Osteoblast (primary cell): ENCODE measurements at regions not wholly inside any gene's neighbourhood (a gene's known extent, or its start where the extent isn't known, plus 50 kb on each side); places are given as distances from the start of the nearest gene placed in this dataset.

Source experiments
- DNase-seq: peaks from one replicate; pipeline ENCODE4 v3.0.0; 2011; ENCODE audit warnings: low spot score, mixed read lengths; ENCODE audit not compliant: insufficient read length; ENCODE audit errors: missing footprints
- H2AFZ ChIP-seq: 2 replicates; pipeline ENCODE4 v1.6.0; 2011; ENCODE audit warnings: mild to moderate bottlenecking, low read length
- H3K27ac ChIP-seq: 2 replicates; pipeline ENCODE4 v1.5.1; 2011; ENCODE audit warnings: mild to moderate bottlenecking, low read depth, low read length, moderate library complexity
- H3K27me3 ChIP-seq: 2 replicates; pipeline ENCODE4 v1.6.0; 2012; ENCODE audit warnings: mild to moderate bottlenecking, control low read depth, inconsistent platforms, low read length, moderate library complexity; ENCODE audit not compliant: insufficient read depth
- H3K36me3 ChIP-seq: 2 replicates; pipeline ENCODE4 v1.5.1; 2011; ENCODE audit warnings: mild to moderate bottlenecking, low read length, control low read depth, moderate library complexity; ENCODE audit not compliant: insufficient read depth
- H3K4me1 ChIP-seq: 2 replicates; pipeline ENCODE4 v1.5.1; 2011; ENCODE audit warnings: mild to moderate bottlenecking, low read length, control low read depth, moderate library complexity; ENCODE audit not compliant: insufficient read depth
- H3K4me2 ChIP-seq: 2 replicates; pipeline ENCODE4 v1.6.0; 2011; ENCODE audit warnings: mild to moderate bottlenecking, low read length; ENCODE audit not compliant: insufficient read depth
- H3K4me3 ChIP-seq: fragments of 200-600 bp; sonication (generic); 3 replicates; pipeline ENCODE4 v1.5.1; 2012; ENCODE audit warnings: mild to moderate bottlenecking, low read length, inconsistent platforms; ENCODE audit not compliant: insufficient read depth
- H3K79me2 ChIP-seq: 2 replicates; pipeline ENCODE4 v1.6.0; 2012; ENCODE audit warnings: mild to moderate bottlenecking, low read length, control low read depth, inconsistent platforms; ENCODE audit not compliant: insufficient read depth
- H3K9me3 ChIP-seq: 2 replicates; pipeline ENCODE4 v1.5.1; 2011; ENCODE audit warnings: low read depth, low read length, control low read depth
- H4K20me1 ChIP-seq: 2 replicates; pipeline ENCODE4 v1.6.0; 2012; ENCODE audit warnings: mild to moderate bottlenecking, low read length, control low read depth; ENCODE audit not compliant: insufficient read depth
- CTCF ChIP-seq: IDR thresholded peaks from 2 replicates; pipeline ENCODE4 v1.5.1; 2011; ENCODE audit warnings: mild to moderate bottlenecking, low read depth, low read length, moderate library complexity; ENCODE audit errors: extremely low read depth

DNA sequence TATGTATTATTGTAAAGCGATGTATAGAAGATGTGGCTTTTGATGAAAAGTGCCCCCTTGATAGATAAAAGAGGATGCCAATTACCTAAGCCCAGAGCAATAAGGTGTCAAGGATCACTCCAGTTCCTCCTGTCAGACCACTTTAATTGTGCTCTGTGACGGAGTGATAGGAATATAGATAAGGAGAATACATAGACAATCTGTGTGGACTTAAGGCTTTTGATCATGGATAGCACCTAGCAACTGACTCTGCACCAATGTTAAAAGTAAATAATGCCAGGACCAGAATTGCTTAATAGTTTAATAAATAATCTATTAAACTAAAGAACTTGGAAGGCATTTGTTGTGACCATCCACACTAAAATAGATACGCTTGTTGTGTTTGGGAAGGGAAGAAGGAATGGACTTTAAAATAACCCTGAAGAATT, 390.7 kb upstream of the ARGLU1 start:
- no peak for DNase-seq
- H3K79me2 ChIP-seq = no peaks in the 10 kb centered on the region
- H3K27me3 ChIP-seq = no peaks in the 10 kb centered on the region
- no peak overlapping the region for H2AFZ ChIP-seq
- TF ChIP-seq CTCF = no peak
- H3K4me2 ChIP-seq = no peak overlapping the region
- H3K4me1 ChIP-seq = no peaks in the 10 kb centered on the region
- no peaks in the 10 kb centered on the region for H4K20me1 ChIP-seq
- H3K4me3 ChIP-seq = no peak overlapping the region
- H3K9me3 ChIP-seq = peaks cover 6% of the 10 kb centered on the region
- no peak overlapping the region for H3K27ac ChIP-seq
- no peaks in the 10 kb centered on the region for H3K36me3 ChIP-seq

- Histone ChIP-seq H2AFZ (no peak overlapping the region), H4K20me1 (no peaks in the 10 kb centered on the region), H3K27me3 (no peaks in the 10 kb centered on the region), H3K4me3 (no peak overlapping the region), H3K36me3 (no peaks in the 10 kb centered on the region), H3K4me2 (no peak overlapping the region), H3K27ac (no peak overlapping the region), H3K9me3 (peaks cover 4% of the 10 kb centered on the region), H3K4me1 (no peaks in the 10 kb centered on the region), H3K79me2 (no peaks in the 10 kb centered on the region)
- TF ChIP-seq CTCF = no peak
- DNase-seq = no peak
Measured at GRCh38 chr13:106942563-106942962, 374.6 kb upstream of the ARGLU1 start.

DNA sequence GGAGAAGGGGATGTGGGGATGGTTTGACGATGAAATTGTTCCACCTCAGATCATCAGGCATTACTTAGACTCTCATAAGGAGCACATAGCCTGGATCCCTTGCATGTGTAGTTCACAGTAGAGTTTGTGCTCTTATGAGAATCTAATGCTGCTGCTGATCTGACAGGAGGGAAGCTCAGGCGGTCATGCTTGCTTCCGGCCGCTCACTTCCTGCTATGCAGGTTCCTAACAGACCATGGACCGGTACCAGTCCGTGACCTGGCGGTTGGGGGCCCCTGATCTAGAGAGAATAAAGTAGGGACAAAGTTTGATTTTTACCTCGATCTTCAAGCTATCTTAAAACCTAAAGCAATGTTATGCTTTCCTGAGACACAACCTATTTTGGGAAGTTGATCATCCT, 373.8 kb upstream of the ARGLU1 start:
- no peak for DNase-seq
- Histone ChIP-seq H3K4me2 (no peak overlapping the region), H4K20me1 (no peaks in the 10 kb centered on the region), H3K27me3 (no peaks in the 10 kb centered on the region), H3K4me1 (no peaks in the 10 kb centered on the region), H3K36me3 (no peaks in the 10 kb centered on the region), H3K9me3 (no peaks in the 10 kb centered on the region), H2AFZ (no peak overlapping the region), H3K27ac (no peak overlapping the region), H3K4me3 (no peak overlapping the region), H3K79me2 (no peaks in the 10 kb centered on the region)
- TF ChIP-seq CTCF = no peak

DNA sequence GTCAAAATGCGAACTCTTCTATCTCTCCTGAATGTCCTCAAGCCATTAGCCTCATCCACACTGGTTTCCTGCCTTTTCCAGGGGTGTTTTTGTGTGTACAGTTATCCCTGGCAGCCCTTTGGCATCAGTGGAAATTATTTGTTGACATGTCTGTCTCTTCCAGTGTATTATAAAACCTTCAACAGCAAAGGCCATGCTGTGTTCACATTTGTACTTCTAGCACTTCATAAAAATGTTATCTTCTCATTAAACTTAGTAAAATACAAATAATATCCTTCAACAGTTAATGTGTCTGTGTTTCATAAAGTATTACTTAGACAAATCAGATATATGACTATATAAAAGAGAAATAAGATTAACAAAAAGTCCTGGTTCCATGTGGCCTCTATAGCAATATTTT, 359.5 kb upstream of the ARGLU1 start:
- TF ChIP-seq CTCF = no peak
- H3K9me3 ChIP-seq = no peaks in the 10 kb centered on the region
- H3K4me3 ChIP-seq = no peak overlapping the region
- H2AFZ ChIP-seq = no peak overlapping the region
- H3K4me1 ChIP-seq = no peaks in the 10 kb centered on the region
- H3K4me2 ChIP-seq = no peak overlapping the region
- no peaks in the 10 kb centered on the region for H3K36me3 ChIP-seq
- no peaks in the 10 kb centered on the region for H3K27me3 ChIP-seq
- DNase-seq = no peak
- no peaks in the 10 kb centered on the region for H4K20me1 ChIP-seq
- no peaks in the 10 kb centered on the region for H3K79me2 ChIP-seq
- no peak overlapping the region for H3K27ac ChIP-seq
